Kidney (tissue), 13 donors: ENCODE measurements at regions not wholly inside any gene's neighbourhood (a gene's known extent, or its start where the extent isn't known, plus 50 kb on each side); places are given as distances from the start of the nearest gene placed in this dataset.

Experiments used
- DNase-seq, 5 donors: peaks; one replicate each; pipeline ENCODE4 v3.0.0-alpha.2; 2013 to 2020
- FAIRE-seq: peaks from 2 replicates; lab custom pipeline; 2012; peaks lifted over from hg19 to GRCh38; lab: Jason Lieb, UNC
- H3K27ac ChIP-seq, 2 donors: one replicate each; pipeline ENCODE4 v1.7.0; 2013; ENCODE audit warnings: low read depth in 2 of 2, low read length in 2 of 2, inconsistent platforms in 1 of 2
- H3K27me3 ChIP-seq: one replicate; pipeline ENCODE4 v1.7.1; 2013; ENCODE audit warnings: low read length, inconsistent platforms; ENCODE audit not compliant: control insufficient read depth, insufficient read depth
- H3K36me3 ChIP-seq, 3 donors: one replicate each; pipeline versions ENCODE4 v1.7.0 to v1.7.1; 2013; ENCODE audit warnings: low read length in 3 of 3, control low read depth in 1 of 3, inconsistent platforms in 1 of 3; ENCODE audit not compliant: insufficient read depth in 3 of 3, control insufficient read depth in 2 of 3
- H3K4me1 ChIP-seq, 3 donors: one replicate each; pipeline versions ENCODE4 v1.7.0 to v1.7.1; 2013; ENCODE audit warnings: low read length in 3 of 3, inconsistent platforms in 1 of 3, low read depth in 1 of 3; ENCODE audit not compliant: control insufficient read depth in 2 of 3, insufficient read depth in 2 of 3
- H3K4me3 ChIP-seq, 3 donors: one replicate each; pipeline versions ENCODE4 v1.7.0 to v1.8.1; 2013; ENCODE audit warnings: low read length in 3 of 3, control low read depth in 1 of 3, inconsistent platforms in 1 of 3
- H3K9ac ChIP-seq, 3 donors: one replicate each; pipeline versions ENCODE4 v1.7.0 to v1.7.1; 2013; ENCODE audit warnings: low read length in 3 of 3, control low read depth in 1 of 3, inconsistent platforms in 1 of 3
- H3K9me3 ChIP-seq, 3 donors: one replicate each; pipeline versions ENCODE4 v1.7.0 to v1.7.1; 2013; ENCODE audit warnings: low read length in 3 of 3, control low read depth in 1 of 3, inconsistent platforms in 1 of 3; ENCODE audit not compliant: control insufficient read depth in 2 of 3, insufficient read depth in 1 of 3
- intact Hi-C: fragments of 100-400 bp; cut with DNase I; formaldehyde crosslinking; loops from one replicate; pipeline ENCODE4 v1.11.1; 2022
- TF ChIP-seq, protein P1 (sequence below): IDR thresholded peaks from 3 replicates; pipeline ENCODE4 v1.5.1; 2012; ENCODE audit warnings: mild to moderate bottlenecking, moderate library complexity, borderline replicate concordance; ENCODE audit not compliant: insufficient read depth; ENCODE audit errors: extremely low read depth
- donor health status: control.
- donor health status: control.
- donor health status: control.
- donor health status: control.
- donor health status: control.
- donor health status: DM: yes; HTN: yes; CAD: no.
- donor health status: Normal renal cell carcinoma (clear cell type).

DNA sequence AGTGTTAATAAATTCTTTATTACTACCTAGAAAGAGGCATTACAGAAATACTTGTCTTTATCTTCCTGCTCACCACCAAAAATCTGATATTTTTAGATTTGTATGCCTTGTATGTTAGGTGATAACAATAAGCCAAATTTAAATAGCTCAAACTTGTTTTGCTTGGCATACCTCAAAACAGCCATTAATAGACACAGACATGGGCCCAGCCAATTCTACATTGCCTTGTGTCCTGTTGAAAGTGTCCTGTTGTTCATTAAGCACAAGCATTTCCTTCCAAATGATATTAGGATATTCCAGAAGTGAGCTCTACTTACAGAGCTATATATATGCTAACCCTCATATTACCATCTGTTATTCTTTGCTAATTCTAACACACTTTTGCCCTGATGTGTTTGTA lies 438.6 kb upstream of the ZNF385D start:
- H3K4me1 ChIP-seq = no peaks in the 10 kb centered on the region
- intact Hi-C loops = no loop called here
- H3K27me3 ChIP-seq = no peaks in the 10 kb centered on the region
- TF ChIP-seq, protein P1, sequence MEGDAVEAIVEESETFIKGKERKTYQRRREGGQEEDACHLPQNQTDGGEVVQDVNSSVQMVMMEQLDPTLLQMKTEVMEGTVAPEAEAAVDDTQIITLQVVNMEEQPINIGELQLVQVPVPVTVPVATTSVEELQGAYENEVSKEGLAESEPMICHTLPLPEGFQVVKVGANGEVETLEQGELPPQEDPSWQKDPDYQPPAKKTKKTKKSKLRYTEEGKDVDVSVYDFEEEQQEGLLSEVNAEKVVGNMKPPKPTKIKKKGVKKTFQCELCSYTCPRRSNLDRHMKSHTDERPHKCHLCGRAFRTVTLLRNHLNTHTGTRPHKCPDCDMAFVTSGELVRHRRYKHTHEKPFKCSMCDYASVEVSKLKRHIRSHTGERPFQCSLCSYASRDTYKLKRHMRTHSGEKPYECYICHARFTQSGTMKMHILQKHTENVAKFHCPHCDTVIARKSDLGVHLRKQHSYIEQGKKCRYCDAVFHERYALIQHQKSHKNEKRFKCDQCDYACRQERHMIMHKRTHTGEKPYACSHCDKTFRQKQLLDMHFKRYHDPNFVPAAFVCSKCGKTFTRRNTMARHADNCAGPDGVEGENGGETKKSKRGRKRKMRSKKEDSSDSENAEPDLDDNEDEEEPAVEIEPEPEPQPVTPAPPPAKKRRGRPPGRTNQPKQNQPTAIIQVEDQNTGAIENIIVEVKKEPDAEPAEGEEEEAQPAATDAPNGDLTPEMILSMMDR = no peak
- FAIRE-seq (no peak), DNase-seq (no peak)
- no peak overlapping the region for H3K9ac ChIP-seq
- no peaks in the 10 kb centered on the region for H3K9me3 ChIP-seq
- H3K27ac ChIP-seq = no peak overlapping the region
- H3K36me3 ChIP-seq = no peaks in the 10 kb centered on the region
- no peak overlapping the region for H3K4me3 ChIP-seq

DNA sequence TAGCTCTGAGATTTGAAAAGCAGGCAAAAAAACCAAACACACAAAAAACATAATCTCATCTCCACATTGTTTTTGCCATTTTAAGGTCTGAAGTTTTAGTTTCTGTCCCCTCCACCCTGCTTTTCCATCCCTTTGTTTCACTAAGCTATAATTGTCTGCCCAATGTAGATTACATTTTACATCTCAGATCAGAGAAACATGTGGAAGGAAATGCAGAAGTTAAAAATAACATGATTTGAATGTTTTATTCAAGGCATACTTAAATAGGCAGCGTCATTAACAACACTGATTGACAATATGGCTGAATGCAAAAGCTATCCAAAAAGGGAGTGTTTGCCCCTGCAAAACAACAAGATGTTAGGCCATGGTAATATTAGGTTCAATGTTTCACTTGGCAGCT lies 448.1 kb upstream of the ZNF385D start:
- Histone ChIP-seq H3K9me3 (no peaks in the 10 kb centered on the region), H3K9ac (no peak overlapping the region), H3K27ac (no peak overlapping the region), H3K36me3 (no peaks in the 10 kb centered on the region), H3K27me3 (no peaks in the 10 kb centered on the region), H3K4me1 (no peaks in the 10 kb centered on the region), H3K4me3 (no peak overlapping the region)
- DNase-seq (no peak), FAIRE-seq (no peak)
- TF ChIP-seq, protein P1 = no peak
- intact Hi-C loops = no loop called here

DNA sequence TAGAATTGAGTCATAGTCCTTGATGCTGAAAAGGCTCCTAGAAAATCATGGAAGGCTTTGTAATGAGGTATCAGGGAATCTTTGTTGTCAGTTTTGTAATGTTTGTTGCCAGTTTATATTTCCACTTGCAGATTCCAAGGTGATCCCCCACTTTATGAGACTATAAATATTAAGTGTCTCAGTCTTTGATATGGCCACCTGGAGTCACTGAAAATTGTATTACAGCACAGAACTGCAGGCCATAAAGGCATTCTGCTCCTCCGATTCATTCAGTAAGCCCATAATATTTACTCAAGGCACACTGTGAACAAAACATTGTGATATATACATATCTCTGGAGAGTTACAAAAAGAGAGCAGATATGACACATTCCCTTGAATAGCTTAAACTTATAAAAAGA lies 457.8 kb upstream of the ZNF385D start:
- H3K4me1 ChIP-seq = no peaks in the 10 kb centered on the region
- TF ChIP-seq, protein P1 = no peak
- FAIRE-seq = no peak

DNA sequence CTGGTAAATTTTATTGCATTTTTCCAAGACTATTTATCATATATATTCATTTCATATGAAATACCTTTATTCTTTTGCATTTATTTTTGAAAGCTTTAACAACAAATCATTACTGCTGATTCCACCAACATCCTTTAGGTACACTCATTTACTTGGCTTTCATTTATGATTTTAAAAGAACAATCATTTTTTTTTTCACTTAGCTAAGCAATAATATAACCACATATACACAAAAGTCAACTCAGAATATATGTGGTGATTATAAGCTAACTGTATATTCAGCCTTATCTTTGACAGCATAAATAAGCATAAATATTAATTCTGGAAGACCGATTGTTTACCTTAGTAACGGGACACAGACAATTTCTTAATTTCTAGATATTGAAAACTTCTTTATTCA lies 458.6 kb upstream of the ZNF385D start:
- H3K27me3 ChIP-seq = no peaks in the 10 kb centered on the region
- TF ChIP-seq, protein P1 = no peak
- no peak for FAIRE-seq
- no peaks in the 10 kb centered on the region for H3K9me3 ChIP-seq
- no peaks in the 10 kb centered on the region for H3K4me1 ChIP-seq
- no peaks in the 10 kb centered on the region for H3K36me3 ChIP-seq
- DNase-seq = no peak
- no peak overlapping the region for H3K4me3 ChIP-seq
- no peak overlapping the region for H3K9ac ChIP-seq
- H3K27ac ChIP-seq = no peak overlapping the region
- intact Hi-C loops = no loop called here

More for the DNA sequence above, 457.8 kb upstream of the ZNF385D start:
- Histone ChIP-seq H3K9ac (no peak overlapping the region), H3K36me3 (no peaks in the 10 kb centered on the region), H3K27me3 (no peaks in the 10 kb centered on the region), H3K9me3 (no peaks in the 10 kb centered on the region), H3K4me3 (no peak overlapping the region), H3K27ac (no peak overlapping the region)
- intact Hi-C loops = no loop called here
- DNase-seq = no peak
